ENCODE measurements at regions not wholly inside any gene's neighbourhood (a gene's known extent, or its start where the extent isn't known, plus 50 kb on each side); places are given as distances from the start of the nearest gene placed in this dataset.

GRCh38 chr2:120591572-120591971 lies 144.1 kb upstream of the GLI2 start:
- CTCF ChIA-PET: interaction anchor here (0.9 to 1.2 kb wide), 3 partner anchors 13 to 39 kb away, joined by 3 to 5 read pairs (median 4); no protein-coding TSS in a partner anchor
- Histone ChIP-seq H3K27ac (ENCODE audit: extremely low read depth, low read depth, low read length) (no peak overlapping the region), H3K36me3 (ENCODE audit: control insufficient read depth in 2 of 2, insufficient read depth in 1 of 2, low read length in 2 of 2) (no peaks in the 10 kb centered on the region), H3K9me3 (ENCODE audit: control insufficient read depth, insufficient read depth, low read depth, low read length) (no peaks in the 10 kb centered on the region), H3K4me1 (ENCODE audit: control insufficient read depth, insufficient read depth, low read length) (no peaks in the 10 kb centered on the region), H3K4me3 (ENCODE audit: low read depth, low read length) (no peak overlapping the region)
- TF ChIP-seq ZFP69B (tag by site-specific recombination; IDR thresholded peaks at IDR 0.05): no peak
- no peak for TF ChIP-seq SETDB1 (IDR thresholded peaks at IDR 0.05; ENCODE audit: insufficient read length, low read length)
- no peak for TF ChIP-seq ZNF645 (tag by site-specific recombination; IDR thresholded peaks at IDR 0.05)
- TF ChIP-seq ZNF76 (tag by site-specific recombination; IDR thresholded peaks at IDR 0.05; ENCODE audit: borderline replicate concordance, low read depth): no peak
- TF ChIP-seq ZNF529 (tag by site-specific recombination; IDR thresholded peaks at IDR 0.05; ENCODE audit: insufficient replicate concordance): no peak
- TF ChIP-seq YY2 (tag by site-specific recombination; IDR thresholded peaks at IDR 0.05): no peak
- TF ChIP-seq BCL6B (tag by site-specific recombination; IDR thresholded peaks at IDR 0.05): no peak
- no peak for TF ChIP-seq ZBTB48 (tag by site-specific recombination; IDR thresholded peaks at IDR 0.05)
- no peak for TF ChIP-seq ZNF621 (tag by site-specific recombination; IDR thresholded peaks at IDR 0.05)
- TF ChIP-seq ZNF792 (tag by site-specific recombination; IDR thresholded peaks at IDR 0.05): no peak
- no peak for TF ChIP-seq ZNF174 (tag by site-specific recombination; IDR thresholded peaks at IDR 0.05)
- TF ChIP-seq ZNF624 (tag by site-specific recombination; IDR thresholded peaks at IDR 0.05): no peak
- no peak for TF ChIP-seq ZNF776 (tag by site-specific recombination; IDR thresholded peaks at IDR 0.05; ENCODE audit: borderline replicate concordance)
- no peak for TF ChIP-seq ZSCAN5A (tag by site-specific recombination; IDR thresholded peaks at IDR 0.05)
- no peak for TF ChIP-seq ZNF133 (tag by site-specific recombination; IDR thresholded peaks at IDR 0.05)
- TF ChIP-seq ZSCAN18 (tag by site-specific recombination; IDR thresholded peaks at IDR 0.05): no peak
- TF ChIP-seq ZNF596 (tag by site-specific recombination; IDR thresholded peaks at IDR 0.05): no peak
- TF ChIP-seq ZSCAN30 (tag by site-specific recombination; IDR thresholded peaks at IDR 0.05): no peak
- POLR2A ChIA-PET: no interaction called here

GRCh38 chr2:120592084-120592483 lies 143.6 kb upstream of the GLI2 start:
- Histone ChIP-seq H3K27ac (ENCODE audit: extremely low read depth, low read depth, low read length) (no peak overlapping the region), H3K36me3 (ENCODE audit: control insufficient read depth in 2 of 2, insufficient read depth in 1 of 2, low read length in 2 of 2) (no peaks in the 10 kb centered on the region), H3K4me3 (ENCODE audit: low read depth, low read length) (no peak overlapping the region), H3K4me1 (ENCODE audit: control insufficient read depth, insufficient read depth, low read length) (no peaks in the 10 kb centered on the region), H3K9me3 (ENCODE audit: control insufficient read depth, insufficient read depth, low read depth, low read length) (no peaks in the 10 kb centered on the region)
- POLR2A ChIA-PET: no interaction called here
- no peak for TF ChIP-seq ZNF157 (tag by site-specific recombination; IDR thresholded peaks at IDR 0.05)
- no peak for TF ChIP-seq BCL11B (tag by site-specific recombination; IDR thresholded peaks at IDR 0.05; ENCODE audit: low read depth)
- TF ChIP-seq RBAK (tag by site-specific recombination; IDR thresholded peaks at IDR 0.05): no peak
- TF ChIP-seq SCRT2 (tag by site-specific recombination; IDR thresholded peaks at IDR 0.05): peak; percentile 81
- TF ChIP-seq ZFP41 (tag by site-specific recombination; IDR thresholded peaks at IDR 0.05; ENCODE audit: borderline replicate concordance): no peak
- peak; percentile 40; the same call in 1 of the 2 replicates for TF ChIP-seq SCRT1 (tag by site-specific recombination; IDR thresholded peaks at IDR 0.05; ENCODE audit: borderline replicate concordance)
- no peak for TF ChIP-seq ZNF747 (tag by site-specific recombination; IDR thresholded peaks at IDR 0.05)
- no peak for TF ChIP-seq ZSCAN30 (tag by site-specific recombination; IDR thresholded peaks at IDR 0.05)
- no peak for TF ChIP-seq ZNF292 (tag by site-specific recombination; IDR thresholded peaks at IDR 0.05; ENCODE audit: borderline replicate concordance, low read depth)
- no peak for TF ChIP-seq ZNF658 (tag by site-specific recombination; IDR thresholded peaks at IDR 0.05)
- no peak for TF ChIP-seq ZNF423 (tag by site-specific recombination; IDR thresholded peaks at IDR 0.05)
- CTCF ChIA-PET: interaction anchor here (0.6 to 1.0 kb wide), 2 partner anchors 40 to 231 kb away, joined by 4 to 5 read pairs; no protein-coding TSS in a partner anchor
